ENCODE measurements at regions not wholly inside any gene's neighbourhood (a gene's known extent, or its start where the extent isn't known, plus 50 kb on each side); places are given as distances from the start of the nearest gene placed in this dataset.

GRCh38 chr12:19885093-19885812 lies 446.0 kb downstream of the AEBP2 start:
- TF ChIP-seq CTCF (IDR thresholded peaks at IDR 0.05; ENCODE audit: low read length), result no peak
- TF ChIP-seq EZH2phosphoT487 (IDR thresholded peaks at IDR 0.05; ENCODE audit: low read length), result no peak
